ENCODE measurements at regions not wholly inside any gene's neighbourhood (a gene's known extent, or its start where the extent isn't known, plus 50 kb on each side); places are given as distances from the start of the nearest gene placed in this dataset.

DNA sequence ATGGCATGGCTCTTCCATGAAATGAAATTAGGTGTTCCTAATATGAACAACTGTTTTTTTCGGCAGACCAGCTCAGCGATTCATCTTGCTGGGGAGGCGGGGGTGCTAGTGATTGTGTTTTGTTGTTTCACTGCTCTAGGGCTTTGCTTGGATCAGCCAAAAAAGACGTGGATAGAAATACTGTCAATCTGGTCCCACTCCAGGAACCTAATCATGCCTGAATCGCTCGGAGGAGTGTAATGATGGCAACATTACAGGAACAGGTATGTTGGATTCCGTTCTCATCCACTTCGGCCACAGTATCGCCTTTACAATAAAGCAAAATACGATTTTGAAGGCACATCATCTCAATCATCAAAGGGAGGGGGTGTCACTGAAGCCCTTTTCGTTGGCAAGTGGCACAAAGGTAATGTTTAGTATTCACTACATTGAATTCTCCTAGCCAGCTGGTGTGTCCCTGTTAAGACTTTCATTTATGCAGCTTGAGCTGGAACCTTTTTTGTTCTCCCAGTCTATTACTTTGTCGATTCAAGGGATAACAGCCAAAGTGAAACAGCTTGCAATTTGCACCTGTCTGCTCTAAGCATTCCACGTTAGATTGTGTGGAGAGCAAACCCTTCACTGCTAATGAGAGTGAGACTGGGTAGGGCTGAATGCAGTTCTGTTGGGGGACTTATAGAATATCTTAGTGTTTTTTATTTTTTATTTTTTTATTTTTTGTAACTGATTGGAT lies 477.7 kb downstream of the TFAP2A start (continued):
- TF ChIP-seq ZMYM2 (CRISPR knock-in tag; IDR thresholded peaks at IDR 0.05) (no peak), ZBTB38 (CRISPR knock-in tag; IDR thresholded peaks at IDR 0.05) (no peak), PAX8 (CRISPR knock-in tag; IDR thresholded peaks at IDR 0.05; ENCODE audit: borderline replicate concordance) (no peak), RCOR2 (CRISPR knock-in tag; IDR thresholded peaks at IDR 0.05) (no peak)

DNA sequence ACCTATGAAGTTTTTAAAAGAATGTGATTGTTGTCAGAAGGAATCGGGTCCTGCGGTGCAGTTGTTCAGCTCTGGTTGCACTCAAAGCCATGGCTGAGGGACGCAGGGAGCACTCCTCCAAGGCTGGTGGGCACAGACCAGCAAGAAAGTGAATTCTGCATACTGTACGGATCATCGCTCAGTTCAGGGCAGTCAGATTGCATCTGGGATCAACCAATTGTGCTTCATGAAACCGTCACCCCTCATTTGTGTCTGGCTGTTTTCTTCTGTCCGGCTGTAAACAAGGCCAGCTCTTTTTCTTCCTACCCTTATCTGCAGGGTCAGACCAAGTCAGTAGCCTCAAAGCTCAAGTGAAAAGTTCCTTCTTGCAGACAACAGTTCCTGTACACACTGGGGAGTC lies 478.3 kb downstream of the TFAP2A start:
- ChIA-PET POLR2A (no interaction called here), CTCF (ENCODE audit: low intra/inter-chr PET ratio, low total read pairs) (no interaction called here)
- H3K9me3 ChIP-seq (ENCODE audit: low read length) = no peaks in the 10 kb centered on the region
- H3K27me3 ChIP-seq (ENCODE audit: control insufficient read depth in 1 of 2, insufficient read depth in 2 of 2, low read length in 2 of 2) = peaks cover 0 to 6% of the 10 kb centered on the region in 2 experiments; a peak in 1 of 5 replicates
- ATAC-seq (no peak), DNase-seq (ENCODE audit: low spot score) (no peak), FAIRE-seq (no peak)
- BruUV-seq (replicated peaks) = no TSS peak
- TF ChIP-seq, protein P1, sequence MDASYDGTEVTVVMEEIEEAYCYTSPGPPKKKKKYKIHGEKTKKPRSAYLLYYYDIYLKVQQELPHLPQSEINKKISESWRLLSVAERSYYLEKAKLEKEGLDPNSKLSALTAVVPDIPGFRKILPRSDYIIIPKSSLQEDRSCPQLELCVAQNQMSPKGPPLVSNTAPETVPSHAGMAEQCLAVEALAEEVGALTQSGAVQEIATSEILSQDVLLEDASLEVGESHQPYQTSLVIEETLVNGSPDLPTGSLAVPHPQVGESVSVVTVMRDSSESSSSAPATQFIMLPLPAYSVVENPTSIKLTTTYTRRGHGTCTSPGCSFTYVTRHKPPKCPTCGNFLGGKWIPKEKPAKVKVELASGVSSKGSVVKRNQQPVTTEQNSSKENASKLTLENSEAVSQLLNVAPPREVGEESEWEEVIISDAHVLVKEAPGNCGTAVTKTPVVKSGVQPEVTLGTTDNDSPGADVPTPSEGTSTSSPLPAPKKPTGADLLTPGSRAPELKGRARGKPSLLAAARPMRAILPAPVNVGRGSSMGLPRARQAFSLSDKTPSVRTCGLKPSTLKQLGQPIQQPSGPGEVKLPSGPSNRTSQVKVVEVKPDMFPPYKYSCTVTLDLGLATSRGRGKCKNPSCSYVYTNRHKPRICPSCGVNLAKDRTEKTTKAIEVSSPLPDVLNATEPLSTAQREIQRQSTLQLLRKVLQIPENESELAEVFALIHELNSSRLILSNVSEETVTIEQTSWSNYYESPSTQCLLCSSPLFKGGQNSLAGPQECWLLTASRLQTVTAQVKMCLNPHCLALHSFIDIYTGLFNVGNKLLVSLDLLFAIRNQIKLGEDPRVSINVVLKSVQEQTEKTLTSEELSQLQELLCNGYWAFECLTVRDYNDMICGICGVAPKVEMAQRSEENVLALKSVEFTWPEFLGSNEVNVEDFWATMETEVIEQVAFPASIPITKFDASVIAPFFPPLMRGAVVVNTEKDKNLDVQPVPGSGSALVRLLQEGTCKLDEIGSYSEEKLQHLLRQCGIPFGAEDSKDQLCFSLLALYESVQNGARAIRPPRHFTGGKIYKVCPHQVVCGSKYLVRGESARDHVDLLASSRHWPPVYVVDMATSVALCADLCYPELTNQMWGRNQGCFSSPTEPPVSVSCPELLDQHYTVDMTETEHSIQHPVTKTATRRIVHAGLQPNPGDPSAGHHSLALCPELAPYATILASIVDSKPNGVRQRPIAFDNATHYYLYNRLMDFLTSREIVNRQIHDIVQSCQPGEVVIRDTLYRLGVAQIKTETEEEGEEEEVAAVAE (CRISPR knock-in tag; IDR thresholded peaks at IDR 0.05; ENCODE audit: borderline replicate concordance) = no peak
- TF ChIP-seq ZNF138 (CRISPR knock-in tag; IDR thresholded peaks at IDR 0.05; ENCODE audit: low read depth) (no peak), ZMAT3 (CRISPR knock-in tag; conservative IDR thresholded peaks at IDR 0.05) (no peak), ZBTB7A (CRISPR knock-in tag; IDR thresholded peaks at IDR 0.05) (no peak), MXI1 (IDR thresholded peaks at IDR 0.05; ENCODE audit: borderline replicate concordance, low read depth, low read length) (no peak)
- in situ Hi-C loops (cut with HindIII; ENCODE audit: extremely low pct_ligation_motif_present, low pct_unique_long_range_greater_than_20kb) = no loop called here
- no peaks in the 10 kb centered on the region for H3K4me1 ChIP-seq (ENCODE audit: insufficient read depth, low read length)
- no peaks in the 10 kb centered on the region for H3K79me2 ChIP-seq (ENCODE audit: insufficient read depth, low read length)
- no peak overlapping the region for H3K4me3 ChIP-seq (replicated peaks in 1 of 3; ENCODE audit: insufficient read depth in 1 of 3, low read depth in 2 of 3, low read length in 3 of 3)
- no peak overlapping the region for H3K4me2 ChIP-seq (ENCODE audit: low read depth, low read length)
- no peaks in the 10 kb centered on the region for H4K20me1 ChIP-seq (ENCODE audit: insufficient read depth, low read length)
- H2AFZ ChIP-seq (ENCODE audit: low read length) = no peak overlapping the region
- no peak overlapping the region for H3K9ac ChIP-seq (ENCODE audit: insufficient read depth, low read depth, low read length)
- intact Hi-C loops (cut with micrococcal nuclease; ENCODE audit: unreplicated experiment) = no loop called here
- H3K27ac ChIP-seq (ENCODE audit: extremely low read length, insufficient read depth, low read length) = no peak overlapping the region
- WGBS (ENCODE audit: low lambda C conversion rate) = 35% methylated on average over 5 of the region's 7 CpGs
- H3K36me3 ChIP-seq (replicated peaks in 1 of 2; ENCODE audit: control insufficient read depth in 1 of 2, insufficient read depth in 2 of 2, low read length in 2 of 2) = no peaks in the 10 kb centered on the region

Data from HepG2 (cell line).